Vagina (tissue), 2 donors: ENCODE measurements at regions not wholly inside any gene's neighbourhood (a gene's known extent, or its start where the extent isn't known, plus 50 kb on each side); places are given as distances from the start of the nearest gene placed in this dataset.
"Not testable (repeated sequence)": the region's sequence is repeated elsewhere in the genome, so short reads cannot be mapped to it uniquely, and the experiment has no call there.

Experiments used
- DNase-seq, 2 donors: peaks; one replicate each; pipeline ENCODE4 v3.0.0-alpha.2; 2017; ENCODE audit errors: extremely low spot score in 2 of 2
- H3K27ac ChIP-seq: fragments of 200-600 bp; sonication (generic); one replicate; pipeline ENCODE4 v1.5.1; 2019
- H3K27me3 ChIP-seq: fragments of 200-600 bp; sonication (generic); one replicate; pipeline ENCODE4 v1.5.1; 2019
- H3K36me3 ChIP-seq, 2 donors: fragments of 200-600 bp; sonication (generic); one replicate each; pipeline ENCODE4 v1.5.1; 2017 to 2019
- H3K4me1 ChIP-seq: fragments of 200-600 bp; sonication (generic); one replicate; pipeline ENCODE4 v1.5.1; 2019
- H3K4me3 ChIP-seq, 2 donors: fragments of 200-600 bp; sonication (generic); 1 replicate in 1 of 2; 2 replicates in 1 of 2; pipeline ENCODE4 v1.5.1; 2016 to 2019
- H3K9me3 ChIP-seq: fragments of 200-600 bp; sonication (generic); one replicate; pipeline ENCODE4 v1.5.1; 2019
- intact Hi-C: fragments of 100-400 bp; cut with DNase I; formaldehyde crosslinking; loops from one replicate; pipeline ENCODE4 v1.15.1; 2023

- H3K4me3 ChIP-seq, H3K4me1 ChIP-seq, H3K27me3 ChIP-seq, H3K36me3 ChIP-seq, H3K27ac ChIP-seq, H3K9me3 ChIP-seq, DNase-seq, intact Hi-C loops: not testable (repeated sequence)
Observed at GRCh38 chr9:66152406-66152805, 415.5 kb downstream of the FOXD4L4 start.

DNA sequence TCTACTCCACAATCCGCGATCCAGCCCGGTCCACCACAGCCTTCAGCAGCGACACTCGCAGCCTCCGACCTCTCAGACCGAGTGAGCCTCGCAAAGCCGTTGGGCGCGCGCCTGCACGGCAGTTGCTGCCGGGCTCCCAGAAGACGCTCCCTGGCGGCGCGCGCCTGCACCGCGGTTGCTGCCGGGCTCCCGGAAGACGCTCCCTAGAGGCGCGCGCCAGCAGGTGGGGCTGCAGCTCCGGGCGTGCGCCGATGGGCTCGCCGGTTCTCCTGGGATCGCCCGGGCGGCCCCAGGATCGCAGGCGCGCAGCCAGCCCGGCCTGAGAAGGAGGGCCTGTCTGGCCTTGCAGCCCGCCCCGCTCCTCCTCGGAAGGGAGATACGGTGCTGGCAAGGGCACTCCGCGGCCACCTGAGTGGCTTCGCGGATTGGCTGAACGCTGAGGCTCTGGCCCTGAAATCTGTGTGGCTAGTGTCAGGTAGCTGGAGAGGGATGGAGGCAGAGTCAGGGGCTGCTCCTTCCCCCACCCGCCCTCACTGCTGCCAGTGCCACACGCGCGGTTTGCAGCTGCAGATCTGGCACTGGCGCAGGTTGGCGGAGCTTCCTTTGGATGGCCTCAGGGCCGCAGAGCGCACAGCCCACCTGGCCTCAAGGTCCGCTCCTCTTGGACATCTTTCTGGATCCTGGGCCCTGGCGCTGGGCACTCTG is 416.2 kb downstream of the FOXD4L4 start:
- intact Hi-C loops, H3K27me3 ChIP-seq, H3K27ac ChIP-seq, H3K36me3 ChIP-seq, H3K9me3 ChIP-seq, H3K4me1 ChIP-seq, DNase-seq: not testable (repeated sequence)
- H3K4me3 ChIP-seq: peak overlapping the region in 1 of 2 donors; percentile 13

DNA sequence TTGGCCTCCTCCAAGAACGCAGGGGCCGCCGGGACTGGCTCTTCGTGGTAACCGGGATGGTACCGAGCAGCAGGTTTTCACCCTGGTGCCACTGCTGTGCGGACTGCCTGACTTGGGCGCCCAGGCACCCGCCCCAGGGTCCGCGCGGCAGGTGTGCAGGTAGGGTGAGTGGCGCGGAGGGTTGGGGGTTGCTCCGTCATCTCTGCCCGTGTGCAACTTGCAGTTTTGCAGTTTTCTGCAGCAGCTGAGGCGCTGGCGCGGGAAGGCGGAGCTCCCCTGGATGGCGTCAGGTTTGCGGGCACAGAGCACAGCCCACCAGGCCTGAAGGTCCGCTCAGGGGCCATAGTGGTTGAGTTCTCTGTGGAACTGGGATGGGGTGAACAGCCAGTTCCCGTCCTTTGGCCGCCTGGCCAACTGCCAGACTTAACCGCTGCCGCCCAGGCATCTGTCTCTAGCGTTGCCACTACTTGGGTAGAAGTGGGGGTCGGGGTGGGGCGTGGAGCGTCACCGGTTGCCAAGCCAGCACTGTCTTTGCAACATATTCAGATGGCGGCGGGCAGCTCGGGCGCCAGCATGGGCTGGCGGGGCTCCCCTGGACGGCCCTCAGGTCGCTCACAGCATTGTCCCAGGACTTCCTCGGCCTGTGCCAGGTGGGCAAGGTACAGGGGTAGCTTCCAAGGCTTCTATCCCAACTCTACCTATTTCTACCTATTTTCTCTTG is 417.2 kb downstream of the FOXD4L4 start:
- intact Hi-C loops, H3K4me3 ChIP-seq, H3K27me3 ChIP-seq, H3K4me1 ChIP-seq, H3K36me3 ChIP-seq, DNase-seq, H3K9me3 ChIP-seq, H3K27ac ChIP-seq: not testable (repeated sequence)

GRCh38 chr9:66182316-66182715 is 445.4 kb downstream of the FOXD4L4 start:
- H3K27ac ChIP-seq, intact Hi-C loops: not testable (repeated sequence)

DNA sequence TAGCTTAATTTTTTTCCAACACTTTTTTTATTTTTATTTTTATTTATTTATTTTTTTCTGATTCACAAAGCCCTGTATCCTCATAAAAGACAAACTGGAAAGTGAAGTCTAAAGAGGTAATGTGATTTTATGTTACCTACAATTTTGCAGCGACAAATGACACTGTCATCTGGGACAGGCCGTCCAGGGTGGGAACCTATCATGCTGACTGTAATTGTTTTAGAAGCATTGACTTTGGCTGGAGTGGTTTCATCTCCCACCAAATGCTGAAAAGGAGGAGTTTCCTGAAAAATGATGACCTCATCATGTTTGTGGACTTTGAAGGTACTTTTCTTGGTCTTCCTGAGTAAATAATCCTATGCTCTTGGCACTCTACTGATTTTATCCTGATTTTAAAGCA is 446.7 kb downstream of the FOXD4L4 start:
- H3K4me3 ChIP-seq, DNase-seq, H3K4me1 ChIP-seq, H3K27ac ChIP-seq, H3K36me3 ChIP-seq, intact Hi-C loops, H3K27me3 ChIP-seq, H3K9me3 ChIP-seq: not testable (repeated sequence)

More at GRCh38 chr9:66182316-66182715, 445.4 kb downstream of the FOXD4L4 start:
- H3K36me3 ChIP-seq, H3K4me3 ChIP-seq, H3K27me3 ChIP-seq, DNase-seq, H3K9me3 ChIP-seq, H3K4me1 ChIP-seq: not testable (repeated sequence)

DNA sequence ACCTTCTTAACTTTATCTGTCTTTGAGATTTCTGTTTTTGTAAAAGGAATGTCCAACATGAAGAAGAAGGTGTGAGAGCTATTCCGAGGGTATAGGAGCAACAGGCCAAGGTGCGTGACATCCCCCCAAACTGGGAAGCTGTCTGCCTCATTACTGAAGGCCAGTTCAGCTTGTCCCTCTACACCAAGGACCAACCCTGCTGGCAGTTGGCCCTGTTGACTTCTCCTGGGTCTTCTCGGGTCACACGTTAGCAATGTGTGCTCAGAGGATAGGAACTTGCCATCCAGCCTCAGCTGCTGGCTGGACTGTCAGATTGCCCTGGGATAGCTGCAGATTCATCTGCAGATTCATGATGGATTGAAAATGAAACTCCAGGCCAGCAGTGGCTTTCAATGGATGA is 460.3 kb downstream of the FOXD4L4 start:
- H3K9me3 ChIP-seq, H3K36me3 ChIP-seq, H3K4me3 ChIP-seq, H3K4me1 ChIP-seq, H3K27ac ChIP-seq, DNase-seq, H3K27me3 ChIP-seq, intact Hi-C loops: not testable (repeated sequence)

DNA sequence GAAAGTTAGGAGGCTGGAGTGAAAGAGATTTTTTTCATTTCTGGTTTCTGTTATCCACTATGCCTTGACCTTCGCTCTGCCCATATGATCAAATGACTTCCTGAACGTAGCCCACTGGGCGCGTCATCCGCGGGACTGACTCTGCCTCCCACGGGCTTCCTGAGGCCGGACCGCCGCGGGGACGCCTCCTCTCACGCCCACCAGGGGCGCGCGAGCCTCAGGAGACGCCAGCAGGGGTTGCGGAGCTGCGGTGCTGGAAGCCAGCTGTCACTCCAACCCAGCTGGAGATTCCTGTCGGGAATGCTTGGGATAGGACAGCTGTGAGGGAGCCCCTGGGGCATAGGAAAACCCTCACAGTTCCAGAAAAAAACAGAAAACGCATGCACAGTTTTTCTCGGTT is 461.5 kb downstream of the FOXD4L4 start:
- H3K36me3 ChIP-seq, H3K9me3 ChIP-seq, H3K4me3 ChIP-seq, H3K4me1 ChIP-seq, H3K27me3 ChIP-seq, H3K27ac ChIP-seq, intact Hi-C loops, DNase-seq: not testable (repeated sequence)

DNA sequence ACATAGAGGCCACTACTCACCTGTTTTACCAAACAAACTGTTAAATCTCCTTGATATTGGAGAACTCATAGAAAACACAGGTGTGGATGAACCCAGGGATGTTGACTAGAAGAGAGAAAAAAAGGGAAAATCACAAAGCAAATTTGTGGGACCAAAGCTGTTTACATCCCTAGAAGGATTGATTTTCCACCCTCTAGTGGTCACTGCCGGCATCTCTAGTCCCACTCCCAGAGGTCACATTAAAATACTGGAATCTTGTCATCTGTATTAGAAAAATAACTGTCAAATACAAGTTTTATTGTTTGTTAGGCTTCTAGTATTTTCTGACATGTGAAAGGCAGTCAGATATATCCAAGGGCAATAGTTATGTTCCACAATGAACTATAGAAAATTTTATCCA is 469.7 kb downstream of the FOXD4L4 start:
- intact Hi-C loops, H3K36me3 ChIP-seq: not testable (repeated sequence)

GRCh38 chr9:66207914-66208313 is 471.0 kb downstream of the FOXD4L4 start:
- H3K4me3 ChIP-seq, DNase-seq, H3K27ac ChIP-seq, H3K27me3 ChIP-seq, H3K36me3 ChIP-seq, H3K9me3 ChIP-seq, H3K4me1 ChIP-seq, intact Hi-C loops: not testable (repeated sequence)

More for the DNA sequence above, 469.7 kb downstream of the FOXD4L4 start:
- not testable (repeated sequence) for H3K4me1 ChIP-seq, H3K9me3 ChIP-seq, H3K4me3 ChIP-seq, H3K27me3 ChIP-seq, DNase-seq, H3K27ac ChIP-seq

- intact Hi-C loops, H3K27ac ChIP-seq, H3K36me3 ChIP-seq, H3K4me3 ChIP-seq, H3K9me3 ChIP-seq, H3K4me1 ChIP-seq, H3K27me3 ChIP-seq: not testable (repeated sequence)
- peak in 1 of 2 donors; percentile 4 for DNase-seq
Observed at GRCh38 chr9:66244763-66245162, 507.8 kb downstream of the FOXD4L4 start.

- H3K36me3 ChIP-seq, H3K4me1 ChIP-seq, H3K27me3 ChIP-seq, H3K9me3 ChIP-seq, DNase-seq, intact Hi-C loops, H3K27ac ChIP-seq, H3K4me3 ChIP-seq: not testable (repeated sequence)
Observed at GRCh38 chr9:66245481-66245880, 508.5 kb downstream of the FOXD4L4 start.

DNA sequence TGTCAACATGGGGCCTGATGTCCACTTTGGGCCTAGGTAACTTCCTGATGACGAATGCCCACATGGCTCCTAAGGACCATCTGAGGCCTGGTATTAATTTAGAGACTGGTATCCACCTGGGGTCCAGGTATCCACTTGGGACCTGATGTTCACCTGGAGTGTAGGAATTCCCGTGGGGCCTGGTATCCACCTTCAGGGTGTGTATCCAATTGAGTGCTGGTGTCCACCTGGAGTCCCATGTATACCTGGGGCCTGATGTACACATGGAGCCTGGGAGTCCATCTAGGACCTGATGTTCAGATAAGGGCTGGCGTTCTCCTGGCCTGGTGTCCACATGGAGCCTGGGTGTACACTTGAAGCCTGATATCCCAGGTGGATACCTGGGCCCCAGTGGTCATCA is 520.6 kb downstream of the FOXD4L4 start:
- H3K36me3 ChIP-seq, H3K27ac ChIP-seq, intact Hi-C loops, H3K4me3 ChIP-seq, H3K9me3 ChIP-seq, DNase-seq, H3K27me3 ChIP-seq, H3K4me1 ChIP-seq: not testable (repeated sequence)

- H3K27me3 ChIP-seq, H3K4me1 ChIP-seq, H3K4me3 ChIP-seq, H3K9me3 ChIP-seq, intact Hi-C loops, H3K36me3 ChIP-seq, DNase-seq, H3K27ac ChIP-seq: not testable (repeated sequence)
Observed at GRCh38 chr9:66261576-66261975, 524.6 kb downstream of the FOXD4L4 start.

DNA sequence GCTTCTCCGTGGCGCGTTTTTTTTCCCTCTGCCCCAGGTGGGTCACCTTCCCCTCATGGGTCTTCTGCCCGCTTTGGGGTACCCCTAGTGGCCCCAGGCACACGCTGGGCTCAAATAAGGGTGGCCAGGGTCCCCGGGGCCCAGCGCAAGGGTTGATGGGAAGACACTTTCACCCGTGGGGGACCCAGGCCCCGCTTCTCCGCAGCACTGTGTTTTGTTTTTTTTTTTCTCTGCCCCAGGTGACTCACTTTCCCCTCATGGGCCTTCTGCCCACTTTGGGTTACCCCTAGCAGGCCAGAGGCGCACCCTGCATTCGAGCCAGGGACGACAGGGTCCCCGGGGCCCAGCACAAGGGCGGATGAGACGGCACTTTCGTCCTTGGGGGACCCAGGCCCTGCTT is 526.7 kb downstream of the FOXD4L4 start:
- intact Hi-C loops, H3K27me3 ChIP-seq, H3K4me3 ChIP-seq, H3K9me3 ChIP-seq, H3K27ac ChIP-seq, H3K36me3 ChIP-seq, H3K4me1 ChIP-seq: not testable (repeated sequence)
- peak; percentile 43 to 47 for DNase-seq
